Astrocyte of the spinal cord (primary cell): ENCODE measurements at regions not wholly inside any gene's neighbourhood (a gene's known extent, or its start where the extent isn't known, plus 50 kb on each side); places are given as distances from the start of the nearest gene placed in this dataset.
A peak's percentile ranks its signal among the peaks of the same experiment; 100 is the strongest.
"Not testable (repeated sequence)": the region's sequence is repeated elsewhere in the genome, so short reads cannot be mapped to it uniquely, and the experiment has no call there.

ENCODE experiments used
- DNase-seq: peaks from one replicate; pipeline ENCODE4 v3.0.0; 2011; ENCODE audit warnings: low read depth, low spot score
- H3K4me3 ChIP-seq: 2 replicates; pipeline ENCODE4 v1.5.1; 2011; ENCODE audit warnings: low read depth, mild to moderate bottlenecking, low read length, moderate library complexity
- CTCF ChIP-seq: IDR thresholded peaks from 2 replicates; pipeline ENCODE4 v1.5.1; 2012; ENCODE audit warnings: low read depth, mild to moderate bottlenecking, low read length, inconsistent platforms
- in situ Hi-C: cut with HindIII; loops from 2 replicates; pipeline ENCODE4 v1.10.0; 2017; ENCODE audit warnings: low sequenced_read_pairs

GRCh38 chr2:36287363-36288275, 68.0 kb upstream of the CRIM1 start:
- no peak for TF ChIP-seq CTCF
- DNase-seq, result peak; percentile 30
- in situ Hi-C loops, result no loop called here
- H3K4me3 ChIP-seq, result no peak overlapping the region

GRCh38 chr2:36279506-36279905, 76.1 kb upstream of the CRIM1 start:
- DNase-seq, result not testable (repeated sequence)

GRCh38 chr2:36277881-36278523, 77.6 kb upstream of the CRIM1 start:
- peak; percentile 5 for DNase-seq
- in situ Hi-C loops, result no loop called here

More at GRCh38 chr2:36279506-36279905, 76.1 kb upstream of the CRIM1 start:
- H3K4me3 ChIP-seq, in situ Hi-C loops: not testable (repeated sequence)

GRCh38 chr2:36277146-36277808, 78.3 kb upstream of the CRIM1 start:
- peak; percentile 91 for DNase-seq
- no peak for TF ChIP-seq CTCF
- in situ Hi-C loops, result no loop called here
- no peak overlapping the region for H3K4me3 ChIP-seq

More at GRCh38 chr2:36277881-36278523, 77.6 kb upstream of the CRIM1 start:
- TF ChIP-seq CTCF, result no peak
- H3K4me3 ChIP-seq, result no peak overlapping the region

GRCh38 chr2:36271266-36271665, 84.3 kb upstream of the CRIM1 start:
- no peak overlapping the region for H3K4me3 ChIP-seq
- in situ Hi-C loops, result no loop called here
- TF ChIP-seq CTCF, result no peak
- DNase-seq, result peak; percentile 13

GRCh38 chr2:36270758-36271157, 84.8 kb upstream of the CRIM1 start:
- in situ Hi-C loops, result no loop called here
- TF ChIP-seq CTCF, result no peak
- no peak for DNase-seq
- H3K4me3 ChIP-seq, result no peak overlapping the region
